Activated naive CD4-positive, alpha-beta T cell (primary cell): ENCODE measurements at regions not wholly inside any gene's neighbourhood (a gene's known extent, or its start where the extent isn't known, plus 50 kb on each side); places are given as distances from the start of the nearest gene placed in this dataset.
"Not testable (repeated sequence)": the region's sequence is repeated elsewhere in the genome, so short reads cannot be mapped to it uniquely, and the experiment has no call there.

Experiments
- DNase-seq, 4 experiments: peaks; one replicate each; lab custom pipeline; 2025; lab: John Stamatoyannopoulos, UW

DNA sequence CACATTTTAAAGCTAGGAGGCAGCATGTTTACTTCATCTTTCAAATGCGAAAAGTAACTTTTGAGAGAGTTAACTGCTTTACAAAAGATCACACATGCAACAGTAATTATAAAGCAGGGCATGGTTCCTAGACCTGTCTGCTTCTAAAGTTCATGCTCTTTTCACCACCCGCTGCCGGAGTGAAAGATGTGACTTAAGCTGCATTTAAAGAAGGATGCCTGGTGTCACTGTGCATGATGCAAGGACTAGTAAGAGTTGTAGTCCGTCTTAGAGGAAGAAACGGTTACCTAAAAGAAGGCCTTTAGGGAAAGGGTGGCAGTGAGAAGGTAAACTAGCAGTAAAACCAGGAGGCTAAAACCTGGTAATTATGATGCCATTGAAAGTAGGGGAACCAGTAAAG is 1689.1 kb downstream of the KCNT2 start:
- no peak for DNase-seq

GRCh38 chr1:194917769-194918168 is 1690.5 kb downstream of the KCNT2 start:
- no peak for DNase-seq

DNA sequence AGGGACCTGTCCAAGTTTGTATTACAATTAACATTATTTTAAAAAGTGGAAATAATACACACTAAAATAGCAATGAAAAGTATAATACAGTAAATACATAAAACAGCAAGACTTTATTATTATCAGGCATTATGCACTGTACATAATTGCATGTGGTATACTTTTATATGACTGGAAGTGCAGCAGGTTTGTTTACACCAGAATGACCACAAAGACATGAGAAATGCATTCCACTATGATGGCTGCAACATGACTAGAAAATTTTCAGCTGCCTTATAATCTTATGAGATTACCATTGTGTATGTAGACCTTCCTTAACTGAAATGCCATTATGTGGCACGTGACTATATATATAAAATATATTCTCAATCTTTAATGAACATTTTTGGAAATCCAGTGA is 1699.6 kb downstream of the KCNT2 start:
- no peak for DNase-seq

- DNase-seq, result no peak
Observed at GRCh38 chr1:194903524-194903923, 1704.7 kb downstream of the KCNT2 start.

DNA sequence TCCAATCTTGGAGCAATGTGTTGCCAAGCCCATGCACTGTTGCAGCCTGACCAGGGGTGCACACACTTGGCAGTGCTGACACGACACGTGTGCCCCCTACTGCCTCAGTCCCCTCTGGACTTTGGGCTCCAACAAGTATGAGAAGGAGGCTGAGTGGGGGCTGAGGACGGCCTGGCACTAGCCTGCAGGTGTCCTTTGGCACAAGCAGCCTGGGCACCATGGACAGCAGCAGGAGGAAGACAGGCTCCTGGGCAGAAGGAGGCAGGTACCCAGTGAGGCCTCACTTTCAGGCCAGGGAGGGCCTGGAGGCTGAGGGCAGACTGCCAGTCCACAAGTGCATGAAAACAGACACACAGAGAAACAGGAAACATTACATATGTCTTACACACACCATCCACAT is 1702.9 kb upstream of the B3GALT2 start:
- no peak for DNase-seq

GRCh38 chr1:194870860-194871259 is 1684.4 kb upstream of the B3GALT2 start:
- DNase-seq, result no peak

DNA sequence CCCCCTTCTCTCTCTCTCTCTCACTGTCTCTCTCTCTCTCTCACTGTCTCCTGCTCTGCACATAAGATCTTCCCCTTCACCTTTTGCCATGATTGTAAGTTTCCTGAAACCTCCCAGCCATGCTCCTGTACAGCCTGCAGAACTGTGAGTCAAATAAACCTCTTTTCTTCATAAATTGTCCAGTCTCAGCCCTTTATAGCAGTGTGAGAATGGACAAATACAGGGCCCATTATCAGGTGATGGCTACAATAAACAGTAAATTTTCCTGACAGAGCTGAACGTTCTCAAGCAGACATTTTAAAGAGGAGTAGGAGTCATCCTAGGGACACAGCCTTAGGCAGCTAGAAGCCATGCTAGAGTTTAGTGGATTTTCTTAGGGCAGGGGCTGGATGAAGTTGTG is 1679.7 kb upstream of the B3GALT2 start:
- no peak for DNase-seq

DNA sequence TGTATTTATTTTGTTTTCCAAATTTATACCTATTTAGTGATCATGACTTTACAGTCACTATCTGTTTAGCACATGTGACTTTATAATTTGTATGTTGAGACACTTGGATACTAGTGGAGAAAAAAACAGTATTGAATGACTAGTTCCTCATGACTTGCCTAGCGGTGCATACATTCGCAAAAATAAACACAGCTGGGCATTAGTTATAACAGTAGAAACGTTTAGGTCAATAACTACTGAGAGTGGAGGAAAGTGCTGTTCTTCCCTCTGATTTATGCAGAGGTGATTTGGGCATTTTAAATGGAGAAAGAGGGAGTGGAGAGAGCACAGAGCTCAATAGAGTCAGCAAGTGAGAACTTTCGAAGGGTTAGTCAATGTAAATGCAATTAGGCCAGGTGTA is 1679.0 kb upstream of the B3GALT2 start:
- no peak for DNase-seq

- DNase-seq, result no peak
Observed at GRCh38 chr1:194862129-194862528, 1675.7 kb upstream of the B3GALT2 start.

GRCh38 chr1:194860248-194861201 is 1674.1 kb upstream of the B3GALT2 start:
- no peak for DNase-seq

GRCh38 chr1:194859481-194860154 is 1673.2 kb upstream of the B3GALT2 start:
- not testable (repeated sequence) for DNase-seq

- DNase-seq, result not testable (repeated sequence)
Observed at GRCh38 chr1:194858811-194859480, 1672.5 kb upstream of the B3GALT2 start.

DNA sequence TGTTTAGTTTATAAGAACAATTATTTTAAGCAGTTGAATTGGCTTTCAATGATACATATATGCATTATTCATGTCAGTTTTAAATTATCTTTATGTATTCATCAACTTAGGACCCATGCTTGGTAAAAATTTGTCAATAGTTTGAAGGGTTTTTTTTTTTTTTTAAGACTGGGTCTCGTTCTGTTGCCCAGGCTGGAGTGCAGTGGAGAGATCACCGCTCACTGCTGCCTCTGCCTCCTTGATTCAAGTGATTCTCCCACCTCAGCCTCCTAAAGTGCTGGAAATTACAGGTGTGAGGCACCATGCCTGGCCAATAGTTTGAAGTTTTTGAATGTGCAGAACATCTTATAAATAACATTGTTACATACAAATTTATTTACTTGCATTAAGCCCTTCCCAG is 1671.0 kb upstream of the B3GALT2 start:
- DNase-seq, result no peak

GRCh38 chr1:194848846-194849245 is 1662.4 kb upstream of the B3GALT2 start:
- no peak for DNase-seq

DNA sequence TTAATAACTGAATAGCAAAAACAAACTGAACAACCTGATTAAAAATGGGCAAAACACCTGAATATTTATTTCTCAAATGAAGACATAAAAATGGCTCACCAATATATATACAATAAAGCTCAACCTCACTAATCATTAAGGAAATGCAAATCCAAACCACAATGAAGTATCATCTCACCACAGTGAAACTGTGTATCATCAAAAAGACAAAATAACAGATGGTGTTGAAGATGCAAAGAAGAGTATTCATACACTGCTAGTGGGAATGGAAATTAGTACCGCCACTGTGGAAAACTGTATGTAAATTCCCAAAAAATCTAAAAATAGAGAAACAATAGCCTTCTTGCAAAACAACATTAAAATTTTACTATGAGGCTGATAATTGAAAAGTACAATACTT is 1660.1 kb upstream of the B3GALT2 start:
- no peak for DNase-seq

DNA sequence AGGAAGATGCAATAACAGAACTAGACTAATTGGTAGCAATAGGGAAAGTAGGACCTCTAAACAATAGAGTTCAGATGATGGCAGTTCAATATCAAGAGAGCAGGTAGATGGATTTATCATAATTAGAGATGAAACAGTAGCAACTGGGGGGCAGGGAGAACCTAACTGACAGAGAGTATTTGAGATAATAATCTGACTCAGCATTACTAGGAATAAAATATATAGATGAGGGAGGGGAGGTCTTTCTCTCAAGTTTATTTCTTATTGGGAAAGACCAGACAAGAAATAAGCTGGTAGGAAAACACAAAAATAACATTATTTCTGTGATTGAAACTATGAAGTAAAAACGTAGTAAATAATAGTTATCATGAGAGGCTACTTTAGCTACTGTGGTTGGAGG is 1656.7 kb upstream of the B3GALT2 start:
- no peak for DNase-seq

DNA sequence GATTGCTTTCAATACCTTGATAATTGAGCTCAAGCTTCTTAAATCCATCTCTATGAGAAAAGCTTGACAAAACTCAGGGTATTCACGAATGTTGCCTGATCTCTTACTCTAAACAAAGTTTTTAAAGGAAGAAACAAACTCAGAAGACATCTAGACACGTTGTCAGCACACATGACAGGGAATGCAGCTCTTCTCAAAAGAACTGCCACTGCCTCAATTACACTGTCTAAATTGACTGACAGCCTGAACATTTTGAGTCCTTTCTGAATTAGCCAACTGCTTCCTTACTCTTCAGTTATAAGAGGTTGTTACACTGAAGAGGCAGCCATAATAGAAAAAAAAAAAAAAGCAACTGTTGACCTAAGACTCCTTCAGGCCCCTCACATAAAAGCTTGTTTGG is 1646.7 kb upstream of the B3GALT2 start:
- DNase-seq, result no peak

GRCh38 chr1:194831595-194831994 is 1645.2 kb upstream of the B3GALT2 start:
- DNase-seq, result not testable (repeated sequence)

- DNase-seq, result no peak
Observed at GRCh38 chr1:194830387-194830786, 1644.0 kb upstream of the B3GALT2 start.

DNA sequence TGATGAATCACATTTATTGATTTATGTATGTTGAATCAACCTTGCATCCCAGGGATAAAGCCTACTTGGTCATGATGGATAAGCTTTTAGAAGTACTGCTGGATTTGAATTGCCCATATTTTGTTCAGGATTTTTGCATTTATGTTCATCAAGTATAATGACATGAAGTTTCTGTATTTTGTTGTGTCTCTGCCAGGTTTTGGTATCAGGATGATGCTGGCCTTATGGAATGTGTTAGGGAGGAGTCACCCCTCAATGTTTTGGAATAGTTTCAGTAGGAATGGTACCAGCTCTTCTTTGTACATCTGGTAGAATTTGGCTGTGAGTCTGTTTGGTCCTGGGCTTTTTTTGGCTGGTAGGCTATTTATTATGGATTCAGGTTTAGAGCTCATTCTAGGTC is 1643.1 kb upstream of the B3GALT2 start:
- no peak for DNase-seq

DNA sequence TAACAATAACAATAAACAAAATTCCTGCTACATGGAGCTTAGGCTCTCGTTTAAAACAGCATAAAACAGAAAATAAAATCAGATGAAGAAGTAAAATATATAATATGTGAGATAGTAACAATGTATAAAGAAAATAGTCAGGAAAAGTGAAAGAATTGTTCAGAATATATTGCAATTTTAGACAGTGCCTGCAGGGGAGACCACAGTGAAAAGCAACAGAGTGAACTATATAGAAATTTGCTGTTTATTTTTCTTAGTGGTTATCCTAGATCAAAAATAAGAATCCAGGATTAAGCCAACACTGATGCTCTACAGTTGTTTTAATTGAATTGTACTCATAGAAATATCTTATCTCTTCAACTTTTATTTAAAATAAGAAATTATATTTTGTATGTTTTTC is 1639.0 kb upstream of the B3GALT2 start:
- no peak for DNase-seq

DNA sequence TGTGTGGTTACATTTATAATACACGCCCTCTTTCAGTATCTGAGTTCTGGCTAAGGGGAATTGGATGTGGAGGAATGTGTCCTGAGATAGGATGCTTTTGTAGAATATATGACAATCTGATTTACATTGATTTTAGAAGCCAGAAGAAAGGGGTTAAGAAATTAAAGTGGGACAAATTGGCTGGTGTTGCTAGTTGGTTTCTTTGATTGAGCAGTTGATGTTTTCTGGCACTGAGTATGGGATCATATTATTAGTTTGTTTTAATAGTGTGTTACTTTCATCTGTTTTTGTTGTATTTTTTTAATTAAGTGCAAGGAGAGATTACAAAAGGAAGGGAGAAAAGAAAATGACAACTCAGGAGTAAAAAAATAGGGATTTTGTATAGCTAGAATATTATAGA is 1634.7 kb upstream of the B3GALT2 start:
- DNase-seq, result no peak

GRCh38 chr1:194818674-194819073 is 1632.3 kb upstream of the B3GALT2 start:
- DNase-seq, result no peak
